CD14-positive monocyte (primary cell): ENCODE measurements at regions not wholly inside any gene's neighbourhood (a gene's known extent, or its start where the extent isn't known, plus 50 kb on each side); places are given as distances from the start of the nearest gene placed in this dataset.

Source experiments
- DNase-seq, 3 donors: peaks; one replicate each; pipeline ENCODE4 v3.0.0-alpha.2; 2011 to 2022
- H2AFZ ChIP-seq: 2 replicates; pipeline ENCODE4 v1.6.0; 2012; ENCODE audit warnings: mild to moderate bottlenecking, low read depth, low read length, inconsistent platforms; ENCODE audit not compliant: insufficient read depth, poor library complexity, severe bottlenecking
- H3K27ac ChIP-seq, 2 donors: 1 replicate in 1 of 2; 2 replicates in 1 of 2; pipeline ENCODE4 v1.5.1; 2012 to 2013; ENCODE audit warnings: low read length in 2 of 2, control low read depth in 1 of 2, inconsistent platforms in 1 of 2, low read depth in 1 of 2, mild to moderate bottlenecking in 1 of 2
- H3K27me3 ChIP-seq, 2 donors: one replicate each; pipeline versions ENCODE4 v1.6.0 to v1.6.1; 2011 to 2013; ENCODE audit warnings: low read length in 2 of 2; ENCODE audit not compliant: control insufficient read depth in 2 of 2, insufficient read depth in 2 of 2
- H3K36me3 ChIP-seq, 2 donors: replicated peaks in 1 of 2; 1 replicate in 1 of 2; 2 replicates in 1 of 2; pipeline versions ENCODE4 v1.5.1 to v1.6.1; 2012 to 2013; ENCODE audit warnings: low read length in 2 of 2, control low read depth in 1 of 2, inconsistent platforms in 1 of 2, mild to moderate bottlenecking in 1 of 2; ENCODE audit not compliant: insufficient read depth in 2 of 2, control insufficient read depth in 1 of 2
- H3K4me1 ChIP-seq, 2 donors: 1 replicate in 1 of 2; 2 replicates in 1 of 2; pipeline versions ENCODE4 v1.5.1 to v1.6.1; 2012 to 2013; ENCODE audit warnings: low read length in 2 of 2, control low read depth in 1 of 2, inconsistent platforms in 1 of 2, mild to moderate bottlenecking in 1 of 2, moderate library complexity in 1 of 2; ENCODE audit not compliant: insufficient read depth in 2 of 2, control insufficient read depth in 1 of 2
- H3K4me2 ChIP-seq: replicated peaks from 2 replicates; pipeline ENCODE3; 2012; ENCODE audit warnings: low read length, moderate library complexity, mild to moderate bottlenecking; ENCODE audit not compliant: poor library complexity, severe bottlenecking; ENCODE audit errors: extremely low read depth
- H3K4me3 ChIP-seq, 3 experiments: fragments of 200-600 bp in 1 of 3; sonication (generic) in 1 of 3; replicated peaks in 1 of 3; 1 replicate in 2 of 3; 2 replicates in 1 of 3; pipeline ENCODE4 v1.5.1; 2011 to 2013; ENCODE audit warnings: low read length in 3 of 3, mild to moderate bottlenecking in 3 of 3, control low read depth in 2 of 3, low read depth in 2 of 3, inconsistent platforms in 1 of 3, moderate library complexity in 1 of 3
- H3K79me2 ChIP-seq: 2 replicates; pipeline ENCODE4 v1.6.0; 2012; ENCODE audit warnings: mild to moderate bottlenecking, control low read depth, inconsistent platforms, low read length, moderate library complexity; ENCODE audit not compliant: insufficient read depth
- H3K9ac ChIP-seq: 2 replicates; pipeline ENCODE4 v1.6.0; 2017; ENCODE audit warnings: low read length, mild to moderate bottlenecking; ENCODE audit not compliant: insufficient read depth, poor library complexity, severe bottlenecking
- H3K9me3 ChIP-seq, 2 donors: replicated peaks in 1 of 2; 1 replicate in 1 of 2; 2 replicates in 1 of 2; pipeline versions ENCODE4 v1.5.1 to v1.6.1; 2012 to 2013; ENCODE audit warnings: low read length in 2 of 2, control low read depth in 1 of 2; ENCODE audit not compliant: control insufficient read depth in 1 of 2, insufficient read depth in 1 of 2
- H4K20me1 ChIP-seq: 2 replicates; pipeline ENCODE4 v1.6.0; 2012; ENCODE audit warnings: mild to moderate bottlenecking, low read length, control low read depth, moderate library complexity; ENCODE audit not compliant: insufficient read depth
- H3K27ac Mint-ChIP-seq, 7 donors: one replicate each; pipeline ENCODE4 v1.8.0; 2020; ENCODE audit warnings: mild to moderate bottlenecking in 7 of 7, mixed read lengths in 7 of 7, moderate library complexity in 6 of 7, inconsistent platforms in 2 of 7
- H3K27me3 Mint-ChIP-seq, 3 donors: one replicate each; pipeline ENCODE4 v1.8.0; 2021 to 2022; ENCODE audit warnings: low read depth in 3 of 3, mild to moderate bottlenecking in 3 of 3, mixed read lengths in 3 of 3, moderate library complexity in 3 of 3, inconsistent platforms in 1 of 3
- H3K36me3 Mint-ChIP-seq, 2 donors: one replicate each; pipeline ENCODE4 v1.8.0; 2020; ENCODE audit warnings: mixed read lengths in 2 of 2, inconsistent platforms in 1 of 2, mild to moderate bottlenecking in 1 of 2
- H3K4me1 Mint-ChIP-seq: one replicate; pipeline ENCODE4 v1.8.0; 2020; ENCODE audit warnings: mild to moderate bottlenecking, mixed read lengths
- H3K4me3 Mint-ChIP-seq, 2 donors: one replicate each; pipeline ENCODE4 v1.8.0; 2020; ENCODE audit warnings: mild to moderate bottlenecking in 2 of 2, mixed read lengths in 2 of 2, moderate library complexity in 1 of 2
- H3K9me3 Mint-ChIP-seq, 7 donors: one replicate each; pipeline ENCODE4 v1.8.0; 2020 to 2022; ENCODE audit warnings: mixed read lengths in 7 of 7, mild to moderate bottlenecking in 6 of 7, moderate library complexity in 6 of 7, inconsistent platforms in 2 of 7
- WGBS: methylation state at CpG from one replicate; pipeline ENCODE4 v1.1.5; 2013; ENCODE audit warnings: missing lambda C conversion rate; ENCODE audit not compliant: insufficient coverage; 5-methylcytosine and 5-hydroxymethylcytosine counted together
- intact Hi-C, 2 donors: fragments of 100-400 bp; cut with micrococcal nuclease; formaldehyde crosslinking; loops; one replicate each; pipeline versions ENCODE4 v1.15.0 to v1.15.1; 2023
- TF ChIP-seq, protein P1 (sequence below): fragments of 200-600 bp; IDR thresholded peaks from one replicate; pipeline ENCODE4 v1.8.0; 2022; ENCODE audit warnings: antibody characterized with exemption, mild to moderate bottlenecking

DNA sequence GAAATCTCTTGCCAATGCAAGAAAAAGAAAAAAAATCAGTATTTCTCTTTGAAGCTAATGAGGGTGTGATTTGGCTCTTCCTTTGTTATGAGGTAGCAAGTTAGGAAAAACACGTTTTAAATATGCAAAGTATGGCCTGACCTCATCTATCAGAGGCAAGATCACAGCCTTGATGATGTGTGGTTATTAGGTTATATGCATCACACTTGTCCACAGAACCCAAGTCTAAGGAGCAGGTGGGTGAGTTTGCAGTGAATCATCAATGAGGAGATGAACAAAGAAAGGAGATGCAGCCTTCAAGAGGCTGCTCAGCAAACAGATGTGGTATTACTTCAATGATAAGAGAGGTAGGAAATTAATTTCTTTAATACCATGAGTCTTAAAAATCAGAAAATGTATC lies 594.8 kb upstream of the CDH5 start:
- Histone ChIP-seq H3K9me3 (peaks cover 23 to 30% of the 10 kb centered on the region in 2 donors), H3K9ac (no peak overlapping the region), H2AFZ (no peak overlapping the region), H4K20me1 (no peaks in the 10 kb centered on the region), H3K36me3 (no peaks in the 10 kb centered on the region), H3K27me3 (no peaks in the 10 kb centered on the region), H3K4me1 (no peaks in the 10 kb centered on the region), H3K27ac (no peak overlapping the region), H3K79me2 (no peaks in the 10 kb centered on the region), H3K4me3 (no peak overlapping the region), H3K4me2 (no peak overlapping the region)
- no peak overlapping the region for H3K27ac Mint-ChIP-seq
- DNase-seq, result no peak
- no peak overlapping the region for H3K4me3 Mint-ChIP-seq
- intact Hi-C loops, result no loop called here
- peaks cover 1% of the 10 kb centered on the region for H3K4me1 Mint-ChIP-seq
- peaks cover 15 to 36% (median 21%) of the 10 kb centered on the region in 7 donors for H3K9me3 Mint-ChIP-seq
- TF ChIP-seq, protein P1, sequence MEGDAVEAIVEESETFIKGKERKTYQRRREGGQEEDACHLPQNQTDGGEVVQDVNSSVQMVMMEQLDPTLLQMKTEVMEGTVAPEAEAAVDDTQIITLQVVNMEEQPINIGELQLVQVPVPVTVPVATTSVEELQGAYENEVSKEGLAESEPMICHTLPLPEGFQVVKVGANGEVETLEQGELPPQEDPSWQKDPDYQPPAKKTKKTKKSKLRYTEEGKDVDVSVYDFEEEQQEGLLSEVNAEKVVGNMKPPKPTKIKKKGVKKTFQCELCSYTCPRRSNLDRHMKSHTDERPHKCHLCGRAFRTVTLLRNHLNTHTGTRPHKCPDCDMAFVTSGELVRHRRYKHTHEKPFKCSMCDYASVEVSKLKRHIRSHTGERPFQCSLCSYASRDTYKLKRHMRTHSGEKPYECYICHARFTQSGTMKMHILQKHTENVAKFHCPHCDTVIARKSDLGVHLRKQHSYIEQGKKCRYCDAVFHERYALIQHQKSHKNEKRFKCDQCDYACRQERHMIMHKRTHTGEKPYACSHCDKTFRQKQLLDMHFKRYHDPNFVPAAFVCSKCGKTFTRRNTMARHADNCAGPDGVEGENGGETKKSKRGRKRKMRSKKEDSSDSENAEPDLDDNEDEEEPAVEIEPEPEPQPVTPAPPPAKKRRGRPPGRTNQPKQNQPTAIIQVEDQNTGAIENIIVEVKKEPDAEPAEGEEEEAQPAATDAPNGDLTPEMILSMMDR, result no peak
- H3K36me3 Mint-ChIP-seq, result no peaks in the 10 kb centered on the region
- WGBS, result 40% methylated on average over 1 of the region's 1 CpG
- H3K27me3 Mint-ChIP-seq, result peaks cover 0 to 2% (median 0%) of the 10 kb centered on the region in 3 donors

DNA sequence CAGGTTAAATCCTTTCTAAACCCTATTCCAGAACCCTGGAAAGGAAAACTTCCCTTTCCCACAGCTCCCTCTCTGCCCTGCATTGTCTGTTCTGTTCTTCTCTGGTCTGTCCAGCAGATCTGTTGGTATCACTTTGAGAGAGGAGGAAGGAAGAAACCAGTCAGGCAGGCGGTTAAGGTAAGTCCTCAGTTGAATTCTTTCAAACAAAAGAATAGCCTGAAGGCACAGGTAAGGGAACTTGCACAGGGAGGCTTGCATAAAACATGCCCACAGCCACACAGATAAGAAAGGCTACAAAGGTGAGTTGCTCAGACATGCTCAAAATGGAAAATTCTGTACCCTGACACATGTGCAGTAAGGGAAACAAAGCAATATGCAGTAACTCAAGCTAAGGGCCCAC lies 595.7 kb upstream of the CDH5 start:
- no peak overlapping the region for H3K4me3 Mint-ChIP-seq
- Histone ChIP-seq H3K36me3 (no peaks in the 10 kb centered on the region), H3K9ac (no peak overlapping the region), H3K4me1 (no peaks in the 10 kb centered on the region), H3K27me3 (no peaks in the 10 kb centered on the region), H3K79me2 (no peaks in the 10 kb centered on the region), H4K20me1 (no peaks in the 10 kb centered on the region), H3K27ac (no peak overlapping the region), H3K4me2 (no peak overlapping the region), H3K9me3 (peaks cover 23 to 30% of the 10 kb centered on the region in 2 donors), H3K4me3 (no peak overlapping the region), H2AFZ (no peak overlapping the region)
- no peaks in the 10 kb centered on the region for H3K36me3 Mint-ChIP-seq
- TF ChIP-seq, protein P1, result no peak
- WGBS, result 80% methylated on average over 1 of the region's 1 CpG
- H3K4me1 Mint-ChIP-seq, result peaks cover 1% of the 10 kb centered on the region
- H3K27me3 Mint-ChIP-seq, result peaks cover 0 to 2% (median 0%) of the 10 kb centered on the region in 3 donors
- no peak for DNase-seq
- intact Hi-C loops, result no loop called here
- H3K27ac Mint-ChIP-seq, result no peak overlapping the region
- peaks cover 15 to 40% (median 24%) of the 10 kb centered on the region in 7 donors for H3K9me3 Mint-ChIP-seq
